ENCODE measurements at regions not wholly inside any gene's neighbourhood (a gene's known extent, or its start where the extent isn't known, plus 50 kb on each side); places are given as distances from the start of the nearest gene placed in this dataset.

- TF ChIP-seq CTCF (IDR thresholded peaks at IDR 0.05): no peak
- no peak for TF ChIP-seq POLR2A (IDR thresholded peaks at IDR 0.05)
Observed at GRCh38 chr15:99502182-99502581, 63.6 kb upstream of the MEF2A start.
